IMR-90 (cell line): ENCODE measurements at regions not wholly inside any gene's neighbourhood (a gene's known extent, or its start where the extent isn't known, plus 50 kb on each side); places are given as distances from the start of the nearest gene placed in this dataset.

Source experiments
- ATAC-seq: fragments of 200-7000 bp; cut with Tn5 transposase; 2 replicates; pipeline ENCODE4 v1.9.1; 2020; ENCODE audit warnings: low read depth, mild to moderate bottlenecking, moderate library complexity
- BruUV-seq: library from RNA; stranded (reverse); fragments of 400-500 nt; replicated peaks from 2 replicates; lab custom pipeline; 2021; lab: Mats Ljungman, UMichigan
- CTCF ChIA-PET: fragments of 300-600 bp; formaldehyde crosslinking; extraction: SDS; loops from one replicate; lab custom pipeline; 2021; ENCODE audit warnings: antibody characterized with exemption; lab: Yijun Ruan, JAX
- POLR2A ChIA-PET: fragments of 300-600 bp; sonication (Branson Sonifier 250); formaldehyde crosslinking; loops from one replicate; lab custom pipeline; 2022; ENCODE audit warnings: antibody characterized with exemption; ENCODE audit not compliant: unreplicated experiment; lab: Charles Lee
- DNase-seq: peaks from one replicate; pipeline ENCODE4 v3.0.0; 2013
- H2AFZ ChIP-seq: replicated peaks from 2 replicates; pipeline ENCODE3; 2013; ENCODE audit warnings: low read length, mild to moderate bottlenecking; ENCODE audit not compliant: poor library complexity
- H2AK5ac ChIP-seq: 2 replicates; pipeline ENCODE4 v1.6.1; 2013; ENCODE audit warnings: low read depth, low read length, inconsistent platforms
- H2AK9ac ChIP-seq: replicated peaks from 2 replicates; pipeline ENCODE3; 2013; ENCODE audit warnings: mild to moderate bottlenecking, low read depth, low read length, moderate library complexity; ENCODE audit not compliant: poor library complexity
- H2BK120ac ChIP-seq: 2 replicates; pipeline ENCODE4 v1.6.1; 2013; ENCODE audit warnings: low read depth, low read length, inconsistent platforms
- H2BK15ac ChIP-seq: 3 replicates; pipeline ENCODE4 v1.6.1; 2013; ENCODE audit warnings: low read depth, low read length, inconsistent platforms
- H2BK20ac ChIP-seq: 2 replicates; pipeline ENCODE4 v1.6.1; 2013; ENCODE audit warnings: low read depth, mild to moderate bottlenecking, inconsistent platforms, low read length, moderate library complexity
- H2BK5ac ChIP-seq: 2 replicates; pipeline ENCODE4 v1.6.1; 2013; ENCODE audit warnings: mild to moderate bottlenecking, low read depth, low read length, inconsistent platforms; ENCODE audit not compliant: poor library complexity, severe bottlenecking
- H3K14ac ChIP-seq: replicated peaks from 2 replicates; pipeline ENCODE4 v1.6.1; 2013; ENCODE audit warnings: low read depth, low read length, inconsistent platforms
- H3K18ac ChIP-seq: 2 replicates; pipeline ENCODE4 v1.6.1; 2013; ENCODE audit warnings: low read depth, low read length, control low read depth
- H3K23ac ChIP-seq: 2 replicates; pipeline ENCODE4 v1.6.1; 2013; ENCODE audit warnings: low read depth, low read length, inconsistent platforms
- H3K27ac ChIP-seq: 2 replicates; pipeline ENCODE4 v1.5.1; 2013; ENCODE audit warnings: mild to moderate bottlenecking, control low read depth, low read length; ENCODE audit not compliant: insufficient read depth
- H3K27me3 ChIP-seq: 2 replicates; pipeline ENCODE4 v1.6.1; 2013; ENCODE audit warnings: low read length; ENCODE audit not compliant: control insufficient read depth, insufficient read depth
- H3K36me3 ChIP-seq: 2 replicates; pipeline ENCODE4 v1.6.1; 2013; ENCODE audit warnings: low read length, mixed read lengths; ENCODE audit not compliant: control insufficient read depth, insufficient read depth
- H3K4ac ChIP-seq: 2 replicates; pipeline ENCODE4 v1.6.1; 2013; ENCODE audit warnings: low read depth, low read length, inconsistent platforms
- H3K4me1 ChIP-seq: 2 replicates; pipeline ENCODE4 v1.6.1; 2013; ENCODE audit warnings: low read length, mixed read lengths; ENCODE audit not compliant: control insufficient read depth, insufficient read depth
- H3K4me2 ChIP-seq: 2 replicates; pipeline ENCODE4 v1.6.1; 2013; ENCODE audit warnings: low read depth, mild to moderate bottlenecking, control low read depth, low read length, moderate library complexity
- H3K4me3 ChIP-seq: 2 replicates; pipeline ENCODE4 v1.5.1; 2013; ENCODE audit warnings: low read depth, mild to moderate bottlenecking, control low read depth, low read length, moderate library complexity; ENCODE audit not compliant: insufficient read depth
- H3K56ac ChIP-seq: 2 replicates; pipeline ENCODE4 v1.6.1; 2013; ENCODE audit warnings: low read length, inconsistent platforms; ENCODE audit not compliant: insufficient read depth; ENCODE audit errors: extremely low read depth
- H3K79me1 ChIP-seq, 2 experiments: 2 replicates each; pipeline ENCODE4 v1.6.1; 2013; ENCODE audit warnings: low read length in 2 of 2, inconsistent platforms in 1 of 2, low read depth in 1 of 2
- H3K9ac ChIP-seq: 2 replicates; pipeline ENCODE4 v1.6.1; 2013; ENCODE audit warnings: low read depth, low read length, control low read depth
- H3K9me1 ChIP-seq: 2 replicates; pipeline ENCODE4 v1.6.1; 2013; ENCODE audit warnings: low read length, inconsistent platforms; ENCODE audit not compliant: insufficient read depth
- H3K9me3 ChIP-seq: 2 replicates; pipeline ENCODE4 v1.6.1; 2013; ENCODE audit warnings: low read length; ENCODE audit not compliant: control insufficient read depth, insufficient read depth
- H4K20me1 ChIP-seq: 2 replicates; pipeline ENCODE4 v1.6.1; 2013; ENCODE audit warnings: low read length, inconsistent platforms; ENCODE audit not compliant: insufficient read depth
- H4K5ac ChIP-seq: 2 replicates; pipeline ENCODE4 v1.6.1; 2013; ENCODE audit warnings: mild to moderate bottlenecking, low read depth, low read length, control low read depth
- H4K8ac ChIP-seq, 2 experiments: 2 replicates each; pipeline ENCODE4 v1.6.1; 2013; ENCODE audit warnings: low read depth in 2 of 2, low read length in 2 of 2, control low read depth in 1 of 2, inconsistent platforms in 1 of 2
- H4K91ac ChIP-seq: 2 replicates; pipeline ENCODE4 v1.6.1; 2013; ENCODE audit warnings: low read depth, low read length, inconsistent platforms; ENCODE audit not compliant: insufficient read depth
- BHLHE40 ChIP-seq: fragments of 150-350 bp; IDR thresholded peaks from 2 replicates; pipeline ENCODE4 v1.6.1; 2016; ENCODE audit warnings: mild to moderate bottlenecking, low read depth, low read length
- CEBPB ChIP-seq: IDR thresholded peaks from 2 replicates; pipeline ENCODE4 v1.6.1; 2012; ENCODE audit warnings: low read depth, low read length, improper control_type of control experiment
- CHD1 ChIP-seq: IDR thresholded peaks from 2 replicates; pipeline ENCODE4 v1.6.1; 2012; ENCODE audit warnings: low read depth, low read length, improper control_type of control experiment
- CTCF ChIP-seq: conservative IDR thresholded peaks from 2 replicates; pipeline ENCODE4 v1.5.1; 2012; ENCODE audit warnings: mild to moderate bottlenecking, low read depth, low read length, improper control_type of control experiment
- ELK1 ChIP-seq: fragments of 150-350 bp; IDR thresholded peaks from 2 replicates; pipeline ENCODE4 v1.6.1; 2016; ENCODE audit warnings: low read depth, mild to moderate bottlenecking, low read length, moderate library complexity, borderline replicate concordance
- FOS ChIP-seq: fragments of 150-350 bp; IDR thresholded peaks from 2 replicates; pipeline ENCODE4 v1.6.1; 2016; ENCODE audit warnings: low read depth, low read length
- MAFK ChIP-seq: IDR thresholded peaks from 2 replicates; pipeline ENCODE4 v1.6.1; 2012; ENCODE audit warnings: low read depth, low read length, improper control_type of control experiment
- MAZ ChIP-seq: IDR thresholded peaks from 2 replicates; pipeline ENCODE4 v1.6.1; 2012; ENCODE audit warnings: low read depth, mild to moderate bottlenecking, low read length, improper control_type of control experiment, moderate library complexity, borderline replicate concordance
- MXI1 ChIP-seq: IDR thresholded peaks from 2 replicates; pipeline ENCODE4 v1.6.1; 2012; ENCODE audit warnings: low read depth, mild to moderate bottlenecking, low read length, moderate library complexity, borderline replicate concordance
- NFE2L2 ChIP-seq: fragments of 150-350 bp; IDR thresholded peaks from 2 replicates; pipeline ENCODE4 v1.6.1; 2016; ENCODE audit warnings: low read depth, mild to moderate bottlenecking, low read length
- POLR2A ChIP-seq: IDR thresholded peaks from 2 replicates; pipeline ENCODE4 v1.6.1; 2012; ENCODE audit warnings: mild to moderate bottlenecking, low read depth, low read length
- RAD21 ChIP-seq: IDR thresholded peaks from 2 replicates; pipeline ENCODE4 v1.6.1; 2012; ENCODE audit warnings: low read length, improper control_type of control experiment
- RCOR1 ChIP-seq: IDR thresholded peaks from 2 replicates; pipeline ENCODE4 v1.6.1; 2012; ENCODE audit warnings: mild to moderate bottlenecking, low read length, improper control_type of control experiment; ENCODE audit not compliant: insufficient replicate concordance
- RFX5 ChIP-seq: IDR thresholded peaks from 2 replicates; pipeline ENCODE4 v1.8.0; 2012; ENCODE audit warnings: low read depth, mild to moderate bottlenecking, low read length, moderate library complexity
- SMC3 ChIP-seq: fragments of 150-350 bp; IDR thresholded peaks from 2 replicates; pipeline ENCODE4 v1.6.1; 2016; ENCODE audit warnings: low read depth, mild to moderate bottlenecking, antibody characterized with exemption, low read length, moderate library complexity
- WGBS, 2 experiments: methylation state at CpG; one replicate each; pipeline versions ENCODE4 v1.1.5 to v1.1.7; 2013; ENCODE audit warnings: missing lambda C conversion rate in 2 of 2; ENCODE audit not compliant: insufficient read length in 1 of 2; ENCODE audit errors: extremely low coverage in 2 of 2; 5-methylcytosine and 5-hydroxymethylcytosine counted together
- dilution Hi-C: fragments of 300-500 bp; cut with HindIII; formaldehyde crosslinking; loops from one replicate; pipeline ENCODE4 v1.14.3; 2018; ENCODE audit warnings: low sequenced_read_pairs; ENCODE audit not compliant: unreplicated experiment
- in situ Hi-C: fragments of 300-500 bp; cut with MboI; formaldehyde crosslinking; loops from 3 replicates; pipeline ENCODE4 v1.14.3; 2019; ENCODE audit warnings: low sequenced_read_pairs, inconsistent platforms, mixed read lengths
- intact Hi-C: fragments of 100-400 bp; cut with micrococcal nuclease; formaldehyde crosslinking; loops from 2 replicates; pipeline ENCODE4 v1.10.0; 2022
- TF ChIP-seq, protein P1 (sequence below): fragments of 150-350 bp; IDR thresholded peaks from 2 replicates; pipeline ENCODE4 v1.6.1; 2017; ENCODE audit warnings: mild to moderate bottlenecking, antibody characterized with exemption, low read length, low read depth

DNA sequence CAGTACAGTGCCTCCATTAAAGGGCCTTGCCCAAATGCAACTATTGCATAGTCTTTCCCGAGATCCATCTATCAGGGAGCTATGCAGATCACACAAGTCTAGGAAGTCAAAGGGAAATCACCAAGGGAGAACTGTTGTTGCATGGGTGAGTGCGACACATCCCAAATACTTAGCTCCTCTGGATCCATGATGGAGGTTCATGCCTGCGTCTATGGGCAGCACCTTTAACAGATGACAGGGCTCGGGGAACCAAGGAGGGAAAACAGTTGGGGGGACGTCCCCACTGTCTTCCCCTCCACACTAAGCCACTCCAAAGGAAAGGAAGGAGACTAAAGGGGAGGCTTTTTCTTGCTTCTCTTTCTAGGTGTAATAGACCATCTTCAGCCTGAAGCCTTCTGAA is 552.8 kb upstream of the PKDCC start:
- no peaks in the 10 kb centered on the region for H4K20me1 ChIP-seq
- H3K4me3 ChIP-seq, result no peak overlapping the region
- H3K14ac ChIP-seq, result no peak overlapping the region
- no peaks in the 10 kb centered on the region for H3K27me3 ChIP-seq
- no peak overlapping the region for H2AK9ac ChIP-seq
- no peak for TF ChIP-seq CTCF
- TF ChIP-seq MAFK, result no peak
- TF ChIP-seq CEBPB, result no peak
- TF ChIP-seq ELK1, result no peak
- TF ChIP-seq BHLHE40, result no peak
- no peak for TF ChIP-seq FOS
- TF ChIP-seq RFX5, result no peak
- TF ChIP-seq, protein P1, sequence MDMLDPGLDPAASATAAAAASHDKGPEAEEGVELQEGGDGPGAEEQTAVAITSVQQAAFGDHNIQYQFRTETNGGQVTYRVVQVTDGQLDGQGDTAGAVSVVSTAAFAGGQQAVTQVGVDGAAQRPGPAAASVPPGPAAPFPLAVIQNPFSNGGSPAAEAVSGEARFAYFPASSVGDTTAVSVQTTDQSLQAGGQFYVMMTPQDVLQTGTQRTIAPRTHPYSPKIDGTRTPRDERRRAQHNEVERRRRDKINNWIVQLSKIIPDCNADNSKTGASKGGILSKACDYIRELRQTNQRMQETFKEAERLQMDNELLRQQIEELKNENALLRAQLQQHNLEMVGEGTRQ, result no peak
- TF ChIP-seq MAZ, result no peak
- TF ChIP-seq POLR2A, result no peak
- no peak for TF ChIP-seq SMC3
- no peak for TF ChIP-seq RCOR1
- TF ChIP-seq CHD1, result no peak
- TF ChIP-seq MXI1, result no peak
- TF ChIP-seq RAD21, result no peak
- TF ChIP-seq NFE2L2, result no peak
- H3K9ac ChIP-seq, result no peak overlapping the region
- H3K36me3 ChIP-seq, result no peaks in the 10 kb centered on the region
- no TSS peak for BruUV-seq
- dilution Hi-C loops, result no loop called here
- H3K18ac ChIP-seq, result no peak overlapping the region
- in situ Hi-C loops, result no loop called here
- no peak overlapping the region for H4K91ac ChIP-seq
- no peak overlapping the region for H2AK5ac ChIP-seq
- no peak overlapping the region for H4K5ac ChIP-seq
- H2BK120ac ChIP-seq, result no peak overlapping the region
- peaks cover 17% of the 10 kb centered on the region for H3K9me3 ChIP-seq
- ChIA-PET CTCF (no interaction called here), POLR2A (no interaction called here)
- H4K8ac ChIP-seq, result no peak overlapping the region
- H2BK20ac ChIP-seq, result no peak overlapping the region
- H2BK5ac ChIP-seq, result no peak overlapping the region
- no peak overlapping the region for H3K23ac ChIP-seq
- ATAC-seq (no peak), DNase-seq (no peak)
- no peaks in the 10 kb centered on the region for H3K79me1 ChIP-seq
- no peaks in the 10 kb centered on the region for H3K4me1 ChIP-seq
- H2BK15ac ChIP-seq, result no peak overlapping the region
- H3K4ac ChIP-seq, result no peak overlapping the region
- no peak overlapping the region for H3K4me2 ChIP-seq
- no peak overlapping the region for H3K56ac ChIP-seq
- H2AFZ ChIP-seq, result no peak overlapping the region
- WGBS, 2 experiments, result no CpG with 5 or more reads among the region's 5 CpGs
- no peaks in the 10 kb centered on the region for H3K9me1 ChIP-seq
- intact Hi-C loops, result no loop called here
- H3K27ac ChIP-seq, result no peak overlapping the region
